ENCODE measurements at regions not wholly inside any gene's neighbourhood (a gene's known extent, or its start where the extent isn't known, plus 50 kb on each side); places are given as distances from the start of the nearest gene placed in this dataset.

DNA sequence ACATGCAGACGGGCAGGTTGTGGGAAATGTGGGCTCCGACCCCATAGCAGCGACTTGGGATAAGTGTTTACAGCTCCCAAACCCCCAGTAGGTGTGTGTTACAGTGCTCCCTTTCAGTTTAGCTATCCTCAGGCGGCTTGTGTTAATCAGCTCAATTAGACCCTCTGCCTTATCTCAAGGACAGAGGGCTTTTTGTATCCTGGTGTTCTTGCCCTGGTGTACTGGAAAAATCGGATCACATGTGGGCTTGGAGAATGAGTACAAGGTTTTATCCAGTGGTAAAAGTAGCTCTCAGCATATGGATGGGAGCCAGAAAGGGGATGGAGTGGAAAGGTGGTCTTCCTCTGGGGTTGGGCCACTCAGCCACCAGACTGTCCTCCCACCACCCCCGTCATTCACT lies 264.7 kb upstream of the SYT4 start:
- TF ChIP-seq, protein P1, sequence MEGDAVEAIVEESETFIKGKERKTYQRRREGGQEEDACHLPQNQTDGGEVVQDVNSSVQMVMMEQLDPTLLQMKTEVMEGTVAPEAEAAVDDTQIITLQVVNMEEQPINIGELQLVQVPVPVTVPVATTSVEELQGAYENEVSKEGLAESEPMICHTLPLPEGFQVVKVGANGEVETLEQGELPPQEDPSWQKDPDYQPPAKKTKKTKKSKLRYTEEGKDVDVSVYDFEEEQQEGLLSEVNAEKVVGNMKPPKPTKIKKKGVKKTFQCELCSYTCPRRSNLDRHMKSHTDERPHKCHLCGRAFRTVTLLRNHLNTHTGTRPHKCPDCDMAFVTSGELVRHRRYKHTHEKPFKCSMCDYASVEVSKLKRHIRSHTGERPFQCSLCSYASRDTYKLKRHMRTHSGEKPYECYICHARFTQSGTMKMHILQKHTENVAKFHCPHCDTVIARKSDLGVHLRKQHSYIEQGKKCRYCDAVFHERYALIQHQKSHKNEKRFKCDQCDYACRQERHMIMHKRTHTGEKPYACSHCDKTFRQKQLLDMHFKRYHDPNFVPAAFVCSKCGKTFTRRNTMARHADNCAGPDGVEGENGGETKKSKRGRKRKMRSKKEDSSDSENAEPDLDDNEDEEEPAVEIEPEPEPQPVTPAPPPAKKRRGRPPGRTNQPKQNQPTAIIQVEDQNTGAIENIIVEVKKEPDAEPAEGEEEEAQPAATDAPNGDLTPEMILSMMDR (IDR thresholded peaks at IDR 0.05), result no peak
- TF ChIP-seq EP300 (IDR thresholded peaks at IDR 0.05) (no peak), POLR2AphosphoS5 (IDR thresholded peaks at IDR 0.05) (no peak), POLR2A (IDR thresholded peaks at IDR 0.05) (no peak)

Measured in gastroesophageal sphincter (tissue), 3 donors.